Kidney glomerular epithelial cell (primary cell): ENCODE measurements at regions not wholly inside any gene's neighbourhood (a gene's known extent, or its start where the extent isn't known, plus 50 kb on each side); places are given as distances from the start of the nearest gene placed in this dataset.

Source experiments
- DNase-seq: peaks from one replicate; lab custom pipeline; 2025; lab: John Stamatoyannopoulos, UW

DNA sequence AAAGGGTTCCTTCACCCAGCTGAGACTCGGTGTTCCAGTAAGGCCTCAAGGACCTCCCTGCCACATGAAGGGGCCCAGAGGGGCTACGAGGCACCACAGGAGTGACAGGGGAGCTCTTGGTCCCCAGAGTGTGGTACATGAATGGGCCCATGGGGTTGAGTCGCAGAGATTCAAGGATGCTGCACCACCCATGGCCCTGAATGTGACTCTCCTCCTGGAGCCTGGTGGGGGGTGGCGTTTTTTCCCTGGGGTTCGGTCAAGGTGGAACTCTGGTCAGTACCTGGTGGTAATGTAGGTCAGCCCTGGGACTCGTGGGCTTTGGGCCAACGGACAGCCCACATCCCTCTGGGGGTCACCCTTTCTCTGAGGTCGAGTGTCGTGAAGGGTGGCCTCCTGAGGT, 204.0 kb downstream of the UBE3A start:
- DNase-seq, result no peak

DNA sequence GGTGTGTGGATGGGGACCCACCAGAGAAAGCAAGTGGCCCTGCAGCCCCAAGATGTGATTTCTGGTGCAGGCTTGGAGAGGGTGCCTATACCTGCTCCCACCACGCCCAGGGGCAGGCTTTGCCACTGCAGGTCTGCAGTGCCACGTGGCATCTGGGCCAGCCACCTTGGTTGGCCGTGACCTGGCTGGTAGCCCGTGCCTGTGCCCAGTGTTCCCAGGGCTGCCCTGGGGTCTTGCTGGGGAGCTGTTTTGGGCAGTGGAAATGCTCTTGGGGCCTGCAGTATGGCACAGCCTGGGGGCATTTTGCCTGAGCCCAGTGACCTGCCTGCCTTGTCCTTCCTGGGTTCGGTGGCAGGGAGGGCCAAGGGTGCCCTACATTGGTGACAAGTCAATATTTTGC, 203.4 kb downstream of the UBE3A start:
- no peak for DNase-seq

DNA sequence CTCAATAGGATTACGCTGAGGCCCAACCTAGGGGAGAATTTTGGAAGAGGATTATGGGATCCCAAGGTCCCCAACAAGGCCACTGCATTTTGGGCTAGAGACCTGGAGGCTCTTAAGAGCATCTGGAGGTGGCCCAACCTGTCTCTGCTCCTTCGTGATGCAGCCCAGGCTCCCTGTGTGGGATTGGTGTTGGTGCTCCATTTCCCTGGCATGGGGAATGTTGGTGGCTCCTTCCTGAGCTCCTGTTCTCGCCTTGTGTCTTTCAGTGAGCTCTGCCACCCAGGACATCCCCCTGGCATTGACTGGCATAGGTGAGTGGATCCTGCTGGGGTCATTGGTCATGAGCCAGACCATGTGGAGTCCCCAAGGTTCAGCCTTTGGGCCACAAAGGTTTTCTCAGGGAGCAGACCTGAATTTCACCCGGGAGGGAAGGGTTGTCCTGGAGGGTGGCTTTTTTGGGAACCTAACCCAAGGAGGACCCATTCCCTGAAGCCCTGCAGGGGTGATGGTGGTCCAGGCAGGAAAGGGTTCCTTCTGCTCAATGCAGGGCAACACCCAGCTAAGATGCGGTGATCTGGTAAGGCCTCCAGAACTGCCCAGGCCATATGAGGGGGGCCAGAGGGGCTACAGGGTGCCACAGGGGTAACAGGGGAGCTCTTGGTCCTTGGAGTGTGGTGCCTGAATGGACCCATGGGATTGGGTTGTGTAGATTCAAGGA, 202.5 kb downstream of the UBE3A start:
- DNase-seq, result no peak

- DNase-seq, result no peak
These were observed 202.0 kb downstream of the UBE3A start for GRCh38 chr15:25236861-25237155.

DNA sequence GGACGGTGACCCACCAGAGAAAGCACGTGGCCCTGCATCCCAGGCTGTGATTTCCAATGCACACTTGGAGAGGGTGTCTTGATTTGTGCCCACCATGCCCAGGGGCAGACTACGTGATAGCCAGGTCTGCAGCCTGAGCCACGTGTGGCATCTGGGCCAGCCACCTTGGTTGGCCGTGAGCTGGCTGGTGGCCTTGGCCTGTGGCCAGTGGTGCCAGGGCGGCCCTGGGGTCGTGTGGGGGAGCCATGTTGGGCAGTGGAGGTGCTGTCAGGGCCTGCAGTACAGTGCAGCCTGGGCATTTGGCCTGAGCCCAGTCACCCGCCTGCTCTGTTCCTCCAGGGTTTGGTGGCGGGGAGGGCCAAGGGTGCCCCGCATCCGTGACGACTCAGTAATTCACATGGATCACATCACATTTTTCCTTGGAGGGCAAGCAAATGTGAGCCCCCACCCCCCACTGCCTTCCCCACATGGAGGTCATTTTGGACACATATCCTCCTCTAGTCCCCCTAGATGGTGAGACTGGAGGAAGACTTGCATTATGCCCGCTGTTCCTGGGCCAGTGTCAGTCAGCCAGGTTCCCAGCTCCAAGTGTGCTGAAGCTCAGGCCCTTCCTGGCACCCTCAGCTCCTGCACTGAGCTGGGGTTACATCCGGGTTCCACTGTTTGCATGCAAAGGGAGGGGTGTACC, 201.4 kb downstream of the UBE3A start:
- no peak for DNase-seq

DNA sequence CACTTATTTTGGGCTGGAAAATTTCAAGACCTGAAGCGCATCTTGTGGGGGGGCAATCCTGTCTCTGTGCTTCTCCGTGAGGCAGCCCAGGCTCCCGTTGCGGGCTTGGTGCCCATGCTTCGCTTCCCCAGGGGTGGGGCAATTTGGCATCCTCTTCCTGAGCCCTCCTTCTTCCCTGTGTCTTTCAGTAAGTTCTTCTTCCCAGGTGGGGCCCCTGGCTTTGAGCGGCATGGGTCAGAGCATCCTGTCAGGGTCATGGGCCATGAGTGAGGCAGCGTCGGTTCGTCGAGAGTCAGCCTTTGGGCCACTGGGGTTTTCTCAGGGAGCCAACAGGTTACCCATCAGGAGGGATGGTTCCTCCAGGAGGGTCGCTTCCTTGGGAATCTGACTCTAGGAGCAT, 200.7 kb downstream of the UBE3A start:
- DNase-seq, result no peak

DNA sequence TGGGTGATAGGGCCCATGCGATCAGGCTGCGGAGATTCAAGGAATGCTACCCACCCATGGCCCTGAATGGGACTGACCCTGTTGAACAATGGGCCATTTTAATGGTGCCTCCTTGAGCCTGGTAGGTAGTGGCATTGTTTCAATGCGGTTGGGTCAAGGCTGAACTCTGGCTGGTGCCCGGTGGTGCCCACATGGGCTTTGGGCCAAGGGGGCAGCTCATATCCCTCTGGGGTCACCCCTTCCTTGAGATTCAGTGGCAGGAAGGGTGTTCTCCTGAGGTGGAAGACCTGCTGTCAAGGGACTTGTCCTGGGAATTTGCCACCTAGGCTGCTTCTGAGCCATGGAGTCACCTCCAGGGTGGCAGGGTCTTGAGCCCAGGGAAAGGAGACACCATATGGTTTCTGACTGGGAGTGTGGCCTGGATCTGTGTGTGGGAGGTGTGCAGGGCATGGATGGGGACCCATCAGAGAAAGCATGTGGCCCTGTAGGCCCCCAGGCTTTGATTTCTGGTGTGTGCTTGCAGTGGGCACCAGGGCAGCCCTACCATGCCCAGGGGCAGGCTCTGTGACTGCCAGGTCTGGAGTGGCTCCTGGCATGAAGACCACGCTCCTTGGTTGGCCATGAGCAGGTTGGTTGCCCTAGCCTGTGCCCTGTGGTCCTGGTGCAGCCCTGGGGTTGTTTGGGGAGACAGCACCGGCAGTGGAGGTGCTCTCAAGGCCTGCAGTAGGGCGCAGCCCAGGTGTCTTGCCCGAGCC, 199.9 kb downstream of the UBE3A start:
- DNase-seq, result no peak

DNA sequence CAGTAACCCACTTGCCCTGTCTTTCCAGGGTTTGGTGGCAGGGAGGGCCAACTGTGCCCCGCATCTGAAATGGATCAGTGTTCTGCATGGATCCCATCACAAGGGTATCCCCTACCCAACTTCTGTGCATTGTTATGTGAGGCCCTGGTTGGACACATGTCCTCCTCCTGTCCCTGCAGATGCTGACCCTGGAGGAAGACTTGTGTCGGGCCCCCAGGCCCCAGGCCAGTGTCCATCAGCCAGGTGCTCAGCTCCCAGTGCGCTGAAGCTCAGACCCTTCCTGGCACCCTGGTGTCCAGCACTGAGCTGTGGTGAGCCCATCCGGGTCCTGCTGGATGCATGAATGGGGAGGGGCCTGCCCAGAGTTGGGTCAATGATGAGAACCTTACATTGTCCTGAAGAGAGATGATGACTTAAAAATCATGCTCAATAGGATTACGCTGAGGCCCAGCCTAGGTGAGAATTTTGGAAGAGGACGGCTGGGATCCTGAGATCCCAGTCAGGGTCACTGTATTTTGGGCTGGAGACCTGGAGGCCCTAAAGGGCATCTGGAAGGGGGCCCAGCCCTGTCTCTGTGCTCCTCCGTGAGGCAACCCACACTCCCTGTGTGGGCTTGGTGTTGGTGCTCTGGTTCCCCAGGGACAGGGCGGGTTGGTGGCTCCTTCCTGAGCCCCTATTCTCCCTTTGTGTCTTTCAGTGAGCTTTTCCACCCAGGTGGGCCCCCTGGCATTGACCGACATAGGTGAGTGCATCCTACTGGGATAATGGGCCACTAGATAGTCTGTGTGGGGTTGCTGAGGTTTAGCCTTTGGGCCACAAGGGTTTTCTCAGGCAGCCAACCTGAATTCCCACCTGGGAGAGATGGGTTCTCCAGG, 199.1 kb downstream of the UBE3A start:
- DNase-seq, result no peak

DNA sequence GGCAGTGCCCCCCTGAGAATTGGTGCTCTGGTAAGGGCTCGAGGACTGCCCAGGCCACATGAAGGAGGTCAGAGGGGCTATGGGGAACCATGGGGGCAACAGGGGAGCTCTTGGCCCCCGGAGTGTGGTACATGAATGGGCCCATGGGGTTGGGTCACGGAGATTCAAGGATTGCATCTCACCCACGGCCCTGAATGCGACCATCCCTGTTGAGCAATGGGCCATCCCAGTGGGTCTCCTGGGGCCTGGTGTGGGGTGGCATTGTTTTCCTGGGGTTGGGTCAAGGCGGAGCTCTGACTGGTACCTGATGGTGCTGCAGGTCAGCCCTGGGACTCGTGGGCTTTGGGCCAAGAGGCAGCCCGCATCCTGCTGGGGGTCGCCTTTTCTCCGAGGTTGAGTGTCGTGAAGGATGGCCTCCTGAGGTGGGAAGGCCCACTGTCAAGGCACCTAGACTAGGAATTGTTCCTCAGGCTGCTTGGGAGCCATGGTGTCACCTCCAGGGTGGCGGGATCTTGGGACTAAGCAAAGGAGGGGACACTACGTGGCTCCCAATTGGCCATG, 198.3 kb downstream of the UBE3A start:
- DNase-seq, result no peak

DNA sequence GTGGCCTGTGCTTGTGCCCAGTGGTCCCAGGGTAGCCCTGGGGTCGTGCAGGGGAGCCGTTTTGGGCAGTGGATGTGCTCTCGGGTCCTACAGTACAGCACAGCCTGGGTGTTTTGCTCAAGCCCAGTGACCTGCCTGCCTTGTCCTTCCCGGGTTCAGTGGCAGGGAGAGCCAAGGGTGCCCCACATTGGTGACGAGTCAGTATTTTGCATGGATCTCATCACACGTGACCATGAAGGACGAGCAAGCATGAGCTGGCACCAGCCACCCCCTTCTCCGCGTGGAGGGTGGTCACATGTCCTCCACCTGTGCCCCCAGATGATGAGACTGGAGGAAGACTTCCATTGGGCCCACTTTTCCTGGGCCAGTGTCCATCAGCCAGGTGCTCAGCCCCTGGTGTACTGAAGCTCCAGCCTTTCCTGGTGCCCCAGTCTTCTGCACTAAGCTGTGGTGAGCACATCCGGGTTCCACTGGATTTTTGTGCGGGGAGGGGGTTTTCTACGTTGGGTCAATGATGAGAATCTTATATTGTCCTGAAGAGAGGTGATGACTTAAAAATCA, 197.5 kb downstream of the UBE3A start:
- no peak for DNase-seq

DNA sequence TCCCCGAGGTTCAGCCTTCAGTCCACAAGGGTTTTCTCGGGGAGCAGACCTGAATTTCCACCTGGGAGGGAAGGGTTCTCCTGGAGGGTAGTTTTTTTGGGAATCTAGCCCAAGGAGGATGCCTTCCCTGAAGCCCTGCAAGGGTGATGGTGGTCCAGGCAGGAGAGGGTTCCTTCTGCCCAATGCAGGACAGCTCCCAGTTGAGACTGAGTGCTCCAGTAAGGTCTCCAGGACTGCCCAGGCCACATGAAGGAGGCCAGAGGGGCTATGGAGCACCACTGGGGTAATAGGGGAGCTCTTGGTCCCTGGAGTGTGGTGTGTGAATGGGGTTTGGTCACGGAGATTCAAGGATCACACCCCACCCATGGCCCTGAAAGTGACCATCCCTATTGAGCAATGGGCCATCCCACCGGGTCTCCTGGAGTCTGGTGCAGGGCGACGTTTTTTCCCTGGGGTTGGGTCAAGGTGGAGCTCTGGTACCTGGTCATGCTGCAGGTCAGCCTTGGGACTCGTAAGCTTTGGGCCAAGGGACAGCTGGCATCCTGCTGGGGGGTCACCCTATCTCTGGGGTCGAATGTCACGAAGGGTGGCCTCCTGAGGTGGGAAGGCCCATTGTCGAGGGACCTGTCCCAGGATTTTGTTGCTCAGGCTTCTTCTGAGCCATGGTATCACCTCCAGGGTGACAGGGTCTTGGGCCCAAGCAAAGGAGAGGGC, 196.5 kb downstream of the UBE3A start:
- DNase-seq, result no peak

GRCh38 chr15:25242957-25243799, 195.6 kb downstream of the UBE3A start:
- DNase-seq, result no peak

GRCh38 chr15:25243800-25244097, 195.1 kb downstream of the UBE3A start:
- DNase-seq, result no peak

GRCh38 chr15:25244731-25245585, 193.9 kb downstream of the UBE3A start:
- no peak for DNase-seq

- DNase-seq, result no peak
These were observed 192.8 kb downstream of the UBE3A start for GRCh38 chr15:25245801-25246622.

GRCh38 chr15:25246641-25247406, 192.0 kb downstream of the UBE3A start:
- DNase-seq, result no peak

GRCh38 chr15:25247407-25248038, 191.3 kb downstream of the UBE3A start:
- no peak for DNase-seq
